ENCODE measurements at regions not wholly inside any gene's neighbourhood (a gene's known extent, or its start where the extent isn't known, plus 50 kb on each side); places are given as distances from the start of the nearest gene placed in this dataset.

DNA sequence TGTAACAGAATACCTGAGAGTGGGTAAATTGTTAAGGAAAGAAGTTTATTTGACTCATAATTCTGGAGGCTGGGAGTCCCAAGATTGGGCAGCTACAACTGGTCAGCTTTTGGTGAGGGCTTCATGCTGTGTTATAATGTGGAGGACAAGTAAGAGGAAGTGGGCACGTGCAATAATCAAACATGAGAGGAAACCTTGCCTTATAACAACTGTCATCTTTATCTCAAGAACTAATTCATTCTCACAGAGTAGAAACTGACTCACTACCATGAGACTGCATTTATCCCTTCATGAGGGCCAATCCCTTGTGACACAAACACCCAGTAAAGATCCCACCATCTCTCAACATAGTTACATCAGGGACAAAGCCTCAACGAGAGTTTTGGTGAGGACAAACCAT lies 318.1 kb upstream of the NT5C1B start:
- H3K4me3 ChIP-seq: no peak overlapping the region
- 77 to 82% (median 78%) methylated on average over 2 of the region's 2 CpGs for WGBS, 3 donors
- H3K27ac ChIP-seq: no peak overlapping the region
- DNase-seq: no peak
- H3K4me1 ChIP-seq (ENCODE audit: insufficient read depth): no peaks in the 10 kb centered on the region
- intact Hi-C loops (cut with DNase I): no loop called here
- no peaks in the 10 kb centered on the region for H3K36me3 ChIP-seq
- TF ChIP-seq POLR2A (IDR thresholded peaks at IDR 0.05): no peak
- TF ChIP-seq EP300 (IDR thresholded peaks at IDR 0.05): no peak
- H3K27me3 ChIP-seq: no peaks in the 10 kb centered on the region
- no peaks in the 10 kb centered on the region for H3K9me3 ChIP-seq

DNA sequence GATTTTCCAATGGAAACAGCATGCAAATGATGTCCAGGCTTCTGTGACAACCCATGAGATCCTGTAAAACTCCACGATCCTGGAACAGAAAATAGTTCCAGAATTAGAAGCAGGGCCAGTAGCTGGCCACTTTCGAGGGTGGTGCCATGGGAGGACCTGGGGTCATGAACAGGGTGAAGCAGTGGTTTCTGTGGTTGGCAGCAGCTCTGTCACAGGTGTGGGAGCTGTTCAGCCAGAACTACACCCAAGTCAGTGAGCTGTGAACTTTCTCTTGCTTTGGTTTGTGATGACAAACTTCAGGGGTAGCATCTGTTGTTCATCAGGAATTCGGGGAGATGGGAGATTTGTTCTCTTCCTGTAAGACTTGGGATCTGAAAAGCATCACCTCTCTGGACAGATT lies 314.4 kb upstream of the NT5C1B start:
- WGBS, 3 donors: 48 to 58% (median 57%) methylated on average over 3 of the region's 3 CpGs
- no peak for DNase-seq
- no peaks in the 10 kb centered on the region for H3K27me3 ChIP-seq
- intact Hi-C loops (cut with DNase I): no loop called here
- H3K4me3 ChIP-seq: no peak overlapping the region
- no peak for TF ChIP-seq POLR2A (IDR thresholded peaks at IDR 0.05)
- no peak for TF ChIP-seq CTCF (IDR thresholded peaks at IDR 0.05)
- no peak for TF ChIP-seq EP300 (IDR thresholded peaks at IDR 0.05)
- peaks cover 6% of the 10 kb centered on the region for H3K4me1 ChIP-seq (ENCODE audit: insufficient read depth)
- no peaks in the 10 kb centered on the region for H3K9me3 ChIP-seq
- no peak overlapping the region for H3K27ac ChIP-seq
- H3K36me3 ChIP-seq: no peaks in the 10 kb centered on the region

DNA sequence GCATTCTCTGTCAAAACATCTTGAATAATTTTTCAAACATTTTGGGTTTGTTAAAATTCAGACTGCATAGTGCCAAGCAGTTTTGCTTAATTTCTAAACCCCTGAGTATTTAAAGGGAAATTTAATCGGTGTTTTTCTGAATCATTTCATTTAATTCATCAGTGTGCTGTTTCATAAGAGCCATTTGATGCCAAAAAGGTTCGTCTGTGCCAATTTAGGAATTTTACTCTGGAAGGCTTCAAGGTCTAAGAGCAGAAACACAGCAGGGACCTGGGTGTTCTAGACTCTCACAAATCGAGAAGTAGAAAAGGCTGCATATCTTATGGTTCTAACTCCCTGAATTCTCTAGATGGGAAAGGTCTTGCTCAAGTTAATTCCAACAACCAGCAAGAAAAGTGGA lies 311.9 kb upstream of the NT5C1B start:
- no peak for DNase-seq
- WGBS, 3 donors: 3 to 13% (median 10%) methylated on average over 3 of the region's 3 CpGs
- no peaks in the 10 kb centered on the region for H3K27me3 ChIP-seq
- intact Hi-C loops (cut with DNase I): no loop called here
- H3K4me3 ChIP-seq: no peak overlapping the region
- H3K9me3 ChIP-seq: no peaks in the 10 kb centered on the region
- H3K36me3 ChIP-seq: no peaks in the 10 kb centered on the region
- TF ChIP-seq POLR2A (IDR thresholded peaks at IDR 0.05): no peak
- TF ChIP-seq EP300 (IDR thresholded peaks at IDR 0.05): no peak
- no peak for TF ChIP-seq CTCF (IDR thresholded peaks at IDR 0.05)
- no peak overlapping the region for H3K27ac ChIP-seq
- peaks cover 6% of the 10 kb centered on the region for H3K4me1 ChIP-seq (ENCODE audit: insufficient read depth)

DNA sequence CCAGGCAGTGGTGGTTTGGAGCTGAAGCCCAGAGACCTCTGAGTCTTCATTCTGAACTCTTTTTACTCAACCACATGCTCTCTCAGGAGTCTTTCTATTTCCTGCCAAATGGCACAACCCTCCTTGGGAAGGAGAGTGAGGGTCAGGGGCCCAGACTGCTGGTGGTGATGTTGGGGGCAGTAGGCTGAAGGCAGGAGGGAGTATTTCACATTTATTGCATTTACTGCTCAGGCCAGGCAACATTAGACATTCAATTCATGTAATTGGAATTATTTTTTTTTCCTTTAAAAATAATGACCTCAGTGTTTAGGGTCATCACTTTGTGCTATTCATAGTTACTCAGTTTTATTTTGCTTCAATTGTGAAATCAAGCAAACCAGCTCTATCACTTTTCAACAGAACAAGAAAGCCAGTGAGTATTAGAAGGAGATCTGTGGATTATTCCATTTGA lies 311.3 kb upstream of the NT5C1B start:
- Histone ChIP-seq H3K4me1 (ENCODE audit: insufficient read depth) (peaks cover 6% of the 10 kb centered on the region), H3K4me3 (no peak overlapping the region), H3K36me3 (no peaks in the 10 kb centered on the region), H3K27me3 (no peaks in the 10 kb centered on the region), H3K27ac (no peak overlapping the region), H3K9me3 (no peaks in the 10 kb centered on the region)
- no peak for TF ChIP-seq EP300 (IDR thresholded peaks at IDR 0.05)
- TF ChIP-seq POLR2A (IDR thresholded peaks at IDR 0.05): no peak
- no peak for TF ChIP-seq CTCF (IDR thresholded peaks at IDR 0.05)
- intact Hi-C loops (cut with DNase I): no loop called here
- peak in 3 of 5 donors; percentile 22 to 57 (median 37) for DNase-seq

DNA sequence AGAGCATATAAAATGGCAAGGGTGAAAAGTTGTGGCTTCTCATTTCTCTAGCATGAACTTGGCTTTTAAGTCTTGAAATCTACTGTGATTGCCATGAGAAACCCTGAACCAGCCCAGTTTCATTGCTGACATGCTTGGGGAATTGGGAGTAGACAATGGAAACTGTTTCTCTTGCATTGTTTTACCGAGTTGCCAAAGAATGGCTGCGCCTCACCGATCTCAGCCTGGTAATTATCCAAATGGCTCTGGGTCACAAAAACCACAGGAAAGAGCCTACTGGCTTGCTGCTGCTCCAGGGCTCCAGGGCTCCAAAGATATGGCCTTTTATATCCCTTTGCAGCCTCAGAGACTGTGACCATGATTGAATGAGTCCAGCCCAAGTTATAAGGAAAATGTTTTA lies 310.4 kb upstream of the NT5C1B start:
- 81 to 96% (median 91%) methylated on average over 3 of the region's 3 CpGs for WGBS, 3 donors
- H3K4me3 ChIP-seq: no peak overlapping the region
- H3K36me3 ChIP-seq: no peaks in the 10 kb centered on the region
- DNase-seq: no peak
- intact Hi-C loops (cut with DNase I): no loop called here
- no peak overlapping the region for H3K27ac ChIP-seq
- no peaks in the 10 kb centered on the region for H3K9me3 ChIP-seq
- no peaks in the 10 kb centered on the region for H3K27me3 ChIP-seq
- H3K4me1 ChIP-seq (ENCODE audit: insufficient read depth): peaks cover 6% of the 10 kb centered on the region
- no peak for TF ChIP-seq CTCF (IDR thresholded peaks at IDR 0.05)
- TF ChIP-seq EP300 (IDR thresholded peaks at IDR 0.05): no peak
- no peak for TF ChIP-seq POLR2A (IDR thresholded peaks at IDR 0.05)

All from ovary (tissue), 7 donors.